HG03103 (cell line): ENCODE measurements at regions not wholly inside any gene's neighbourhood (a gene's known extent, or its start where the extent isn't known, plus 50 kb on each side); places are given as distances from the start of the nearest gene placed in this dataset.
"Not testable (repeated sequence)": the region's sequence is repeated elsewhere in the genome, so short reads cannot be mapped to it uniquely, and the experiment has no call there.

Experiments
- ATAC-seq: cut with Tn5 transposase; IDR thresholded peaks from one replicate; pipeline ENCODE4 v1.9.1; 2021; ENCODE audit warnings: low read depth; ENCODE audit not compliant: unreplicated experiment

- ATAC-seq, result no peak
Observed at GRCh38 chr6:6993503-6994237, 114.1 kb upstream of the RREB1 start.

DNA sequence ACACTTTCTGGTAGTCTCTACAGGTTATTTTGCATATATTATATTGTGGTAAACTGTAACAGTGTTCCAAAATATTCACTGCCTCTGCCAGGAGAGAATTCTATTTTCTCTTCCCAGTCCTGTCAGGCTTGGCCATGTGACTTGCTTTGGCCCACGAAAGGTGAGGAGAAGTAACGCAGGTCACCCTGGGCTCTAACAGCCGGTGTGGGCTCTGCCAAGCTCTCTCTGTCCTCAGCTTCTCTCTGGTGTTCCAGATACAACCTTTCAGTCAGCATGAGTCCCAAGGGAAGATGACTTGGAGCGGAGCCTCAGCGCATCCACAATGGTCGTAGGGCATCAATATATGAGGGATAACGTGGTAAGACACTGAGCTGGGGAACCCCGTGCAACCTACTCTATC lies 113.0 kb upstream of the RREB1 start:
- no peak for ATAC-seq

- no peak for ATAC-seq
Observed at GRCh38 chr6:6995328-6995727, 112.4 kb upstream of the RREB1 start.

DNA sequence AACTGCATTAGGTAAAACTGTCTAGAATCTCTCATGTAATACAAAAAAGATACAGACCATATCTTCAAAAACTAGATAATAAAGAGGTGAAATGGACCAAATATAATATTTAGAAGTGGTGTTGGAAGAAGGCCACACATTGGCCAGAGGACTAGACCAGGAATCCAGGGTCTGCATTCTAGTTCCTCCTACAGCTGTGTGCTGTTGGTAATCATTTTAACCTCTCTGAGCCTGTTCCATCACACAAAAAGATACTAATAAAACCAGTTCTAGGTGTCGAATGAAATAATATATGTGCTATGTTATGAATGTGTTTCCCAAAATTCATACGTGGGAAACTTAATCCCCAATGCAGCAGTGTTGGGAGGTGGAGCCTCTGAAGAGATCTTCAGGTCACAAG lies 111.6 kb upstream of the RREB1 start:
- ATAC-seq, result no peak

- ATAC-seq, result no peak
Observed at GRCh38 chr6:6997263-6998193, 110.2 kb upstream of the RREB1 start.

DNA sequence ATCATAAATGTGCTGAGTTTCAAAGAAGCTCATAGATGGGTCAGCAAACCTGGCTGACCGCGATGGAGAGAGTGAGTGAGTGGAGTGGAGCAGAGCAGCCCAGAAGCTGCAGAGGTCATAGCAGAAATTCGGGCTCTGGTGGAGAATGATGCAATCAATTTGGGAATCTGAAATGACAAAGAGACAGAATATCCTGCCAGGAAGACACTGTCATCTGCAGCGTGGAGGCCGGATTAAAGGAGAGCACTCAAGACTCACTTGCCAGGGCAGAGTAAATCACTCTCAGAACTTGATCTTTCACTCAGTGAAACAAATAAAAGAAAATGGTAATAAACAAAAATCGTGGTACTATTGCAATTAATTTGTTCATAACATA lies 109.6 kb upstream of the RREB1 start:
- ATAC-seq, result no peak

GRCh38 chr6:7000825-7001777 lies 106.7 kb upstream of the RREB1 start:
- no peak for ATAC-seq

DNA sequence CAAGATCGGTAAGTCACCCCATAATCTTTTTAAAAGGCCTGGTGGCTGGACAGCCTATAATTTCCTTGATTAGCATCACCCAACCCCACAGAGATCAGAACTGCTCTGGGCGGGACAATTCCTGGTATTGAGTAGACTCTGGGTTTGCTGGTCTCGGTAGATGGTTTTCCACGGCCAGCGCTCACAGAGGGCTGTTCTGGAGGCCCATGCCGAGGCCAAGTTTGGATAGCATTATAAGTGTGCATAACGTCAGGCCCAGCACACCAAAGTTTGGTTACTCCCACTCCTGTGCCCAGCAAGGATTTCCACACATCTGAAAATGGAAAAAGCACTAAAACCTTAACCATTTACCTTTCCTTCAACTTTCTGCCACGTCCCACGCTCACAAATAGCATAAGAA lies 104.7 kb upstream of the RREB1 start:
- ATAC-seq, result no peak

DNA sequence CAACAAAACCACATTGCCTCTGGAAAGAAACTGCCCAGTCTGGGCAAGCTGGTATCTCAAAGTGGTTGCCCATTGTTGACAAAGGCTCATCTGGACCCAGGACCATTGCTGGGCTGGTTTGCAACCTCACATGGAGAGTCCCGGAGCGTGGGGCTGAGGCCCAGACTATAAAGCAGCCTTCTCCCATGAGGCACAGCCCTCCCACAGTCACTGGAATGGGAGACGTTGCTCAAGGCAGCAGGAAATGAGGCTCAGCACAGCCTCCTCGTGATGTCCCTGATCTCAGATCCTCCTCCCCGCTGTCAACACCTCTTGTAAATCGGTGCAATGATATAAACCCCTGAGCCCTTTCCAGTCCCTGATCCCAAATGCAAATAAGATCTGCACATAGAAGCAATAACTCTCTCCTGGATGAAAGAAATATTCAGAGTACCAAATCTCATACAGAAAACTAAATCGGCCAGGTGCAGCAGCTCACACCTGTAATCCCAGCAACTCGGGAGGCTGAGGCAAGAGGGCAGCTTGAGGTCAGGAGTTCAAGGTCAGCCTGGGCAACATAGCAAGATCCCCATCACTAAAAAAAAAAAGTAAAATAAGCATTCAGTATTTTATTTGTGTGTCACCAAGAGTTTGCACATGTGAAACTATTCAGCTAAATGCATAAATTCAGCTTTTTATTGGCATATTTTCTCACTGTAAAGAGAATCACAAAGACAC lies 103.0 kb upstream of the RREB1 start:
- no peak for ATAC-seq

DNA sequence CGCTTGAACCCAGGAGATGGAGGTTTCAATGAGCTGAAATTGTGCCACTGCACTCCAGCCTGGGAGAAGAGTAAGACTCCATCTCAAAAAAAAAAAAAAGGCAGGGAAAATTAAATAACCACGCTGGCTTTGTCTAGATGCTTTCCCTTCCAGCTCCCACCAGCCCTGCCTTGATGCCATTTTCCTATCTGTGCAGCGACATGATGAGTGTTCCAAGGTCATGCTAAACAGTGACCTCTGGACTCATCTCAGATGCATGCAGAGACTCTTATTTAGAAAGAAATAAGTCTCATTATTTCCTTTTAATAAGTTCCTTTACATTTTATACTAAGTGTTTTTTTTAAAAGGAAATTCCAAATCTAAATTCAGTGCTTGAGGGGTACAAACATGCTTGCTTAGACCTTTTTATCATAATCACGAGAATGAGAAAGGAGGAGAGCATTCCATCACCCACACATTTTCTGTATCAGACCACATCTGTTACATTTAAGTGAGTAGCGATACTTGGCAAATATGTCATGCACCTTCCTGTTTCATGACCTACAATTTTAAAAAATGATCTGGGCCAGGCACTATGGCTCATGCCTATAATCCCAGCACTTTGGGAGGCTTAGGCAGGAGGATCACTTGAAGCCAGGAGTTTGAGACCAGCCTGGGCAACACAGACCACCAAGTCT lies 101.1 kb upstream of the RREB1 start:
- no peak for ATAC-seq

DNA sequence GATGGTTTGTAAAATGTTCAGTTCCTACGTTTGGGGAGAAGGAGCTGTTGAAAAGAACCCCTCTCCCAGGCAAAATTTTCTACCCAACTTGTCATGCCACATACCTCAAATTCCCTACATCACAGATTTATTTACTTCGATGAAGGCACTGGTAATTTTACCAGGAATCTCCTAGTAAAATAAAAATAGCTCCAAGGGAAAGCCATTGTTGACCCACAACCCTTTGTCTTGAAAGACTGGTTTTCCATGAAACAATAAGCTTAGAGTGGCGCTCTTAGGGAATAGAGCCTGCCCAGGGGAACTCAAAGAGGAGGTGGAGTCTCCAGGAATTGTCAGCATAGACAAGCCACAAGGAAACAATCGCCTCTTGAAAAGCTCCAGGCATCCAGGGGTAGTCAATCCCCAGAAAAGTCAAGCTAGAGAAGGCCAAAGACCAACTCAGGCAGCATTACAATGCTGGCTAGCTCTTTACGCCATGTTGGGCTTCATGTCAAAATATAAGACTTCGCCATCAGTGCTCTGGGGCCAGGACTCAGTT lies 99.2 kb upstream of the RREB1 start:
- no peak for ATAC-seq

- no peak for ATAC-seq
Observed at GRCh38 chr6:7016226-7016625, 91.5 kb upstream of the RREB1 start.

- no peak for ATAC-seq
Observed at GRCh38 chr6:7021301-7021700, 86.5 kb upstream of the RREB1 start.

DNA sequence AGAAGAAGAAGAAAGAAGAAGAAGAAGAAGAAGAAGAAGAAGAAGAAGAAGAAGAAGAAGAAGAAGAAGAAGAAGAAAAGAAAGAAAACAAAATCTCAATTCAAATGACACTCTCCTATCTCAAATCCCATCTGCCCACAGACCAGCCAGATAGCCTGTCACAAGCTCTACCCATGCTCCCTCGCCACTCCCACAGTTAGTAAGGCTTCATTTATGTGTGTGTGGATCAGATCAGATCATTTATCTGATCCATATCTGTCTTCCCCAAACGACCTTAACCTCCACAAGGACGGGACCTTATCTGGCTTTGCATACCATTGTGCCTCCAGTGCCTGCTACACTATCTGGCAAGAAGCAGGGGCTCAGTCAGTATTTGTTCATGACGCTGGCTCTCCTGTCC lies 81.9 kb upstream of the RREB1 start:
- no peak for ATAC-seq

- not testable (repeated sequence) for ATAC-seq
Observed at GRCh38 chr6:7028963-7029362, 78.8 kb upstream of the RREB1 start.

GRCh38 chr6:7030968-7031367 lies 76.8 kb upstream of the RREB1 start:
- not testable (repeated sequence) for ATAC-seq

DNA sequence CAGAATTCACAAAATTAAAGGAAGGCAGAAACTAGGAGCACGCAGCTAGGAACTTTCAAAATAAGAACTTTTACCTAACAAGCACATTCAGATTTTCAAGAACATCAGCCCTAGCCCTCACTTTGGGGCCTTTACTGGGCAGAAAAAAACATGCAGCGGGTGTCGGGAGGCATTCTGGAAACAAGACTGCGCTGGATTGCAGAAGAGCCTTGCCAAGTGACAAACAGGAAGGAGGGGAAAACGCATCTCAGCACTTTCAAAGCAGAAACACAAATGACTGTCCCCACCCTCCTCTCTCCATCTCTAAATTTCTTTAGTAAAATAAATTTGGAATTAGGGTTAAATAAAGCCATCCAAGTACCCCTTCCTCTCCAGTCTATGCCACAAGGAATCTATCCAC lies 74.6 kb upstream of the RREB1 start:
- ATAC-seq, result no peak

GRCh38 chr6:7034055-7034454 lies 73.7 kb upstream of the RREB1 start:
- ATAC-seq, result no peak

GRCh38 chr6:7035837-7036249 lies 71.9 kb upstream of the RREB1 start:
- ATAC-seq, result no peak
